GM12872 (cell line): ENCODE measurements at regions not wholly inside any gene's neighbourhood (a gene's known extent, or its start where the extent isn't known, plus 50 kb on each side); places are given as distances from the start of the nearest gene placed in this dataset.

ENCODE experiments used
- TF ChIP-seq, protein P1 (sequence below): IDR thresholded peaks from 3 replicates; pipeline ENCODE4 v1.5.1; 2011; ENCODE audit warnings: low read depth, mild to moderate bottlenecking, low read length, moderate library complexity; ENCODE audit not compliant: insufficient read depth

GRCh38 chr10:21202776-21203462 is 305.8 kb upstream of the NEBL start:
- TF ChIP-seq, protein P1, sequence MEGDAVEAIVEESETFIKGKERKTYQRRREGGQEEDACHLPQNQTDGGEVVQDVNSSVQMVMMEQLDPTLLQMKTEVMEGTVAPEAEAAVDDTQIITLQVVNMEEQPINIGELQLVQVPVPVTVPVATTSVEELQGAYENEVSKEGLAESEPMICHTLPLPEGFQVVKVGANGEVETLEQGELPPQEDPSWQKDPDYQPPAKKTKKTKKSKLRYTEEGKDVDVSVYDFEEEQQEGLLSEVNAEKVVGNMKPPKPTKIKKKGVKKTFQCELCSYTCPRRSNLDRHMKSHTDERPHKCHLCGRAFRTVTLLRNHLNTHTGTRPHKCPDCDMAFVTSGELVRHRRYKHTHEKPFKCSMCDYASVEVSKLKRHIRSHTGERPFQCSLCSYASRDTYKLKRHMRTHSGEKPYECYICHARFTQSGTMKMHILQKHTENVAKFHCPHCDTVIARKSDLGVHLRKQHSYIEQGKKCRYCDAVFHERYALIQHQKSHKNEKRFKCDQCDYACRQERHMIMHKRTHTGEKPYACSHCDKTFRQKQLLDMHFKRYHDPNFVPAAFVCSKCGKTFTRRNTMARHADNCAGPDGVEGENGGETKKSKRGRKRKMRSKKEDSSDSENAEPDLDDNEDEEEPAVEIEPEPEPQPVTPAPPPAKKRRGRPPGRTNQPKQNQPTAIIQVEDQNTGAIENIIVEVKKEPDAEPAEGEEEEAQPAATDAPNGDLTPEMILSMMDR = no peak

DNA sequence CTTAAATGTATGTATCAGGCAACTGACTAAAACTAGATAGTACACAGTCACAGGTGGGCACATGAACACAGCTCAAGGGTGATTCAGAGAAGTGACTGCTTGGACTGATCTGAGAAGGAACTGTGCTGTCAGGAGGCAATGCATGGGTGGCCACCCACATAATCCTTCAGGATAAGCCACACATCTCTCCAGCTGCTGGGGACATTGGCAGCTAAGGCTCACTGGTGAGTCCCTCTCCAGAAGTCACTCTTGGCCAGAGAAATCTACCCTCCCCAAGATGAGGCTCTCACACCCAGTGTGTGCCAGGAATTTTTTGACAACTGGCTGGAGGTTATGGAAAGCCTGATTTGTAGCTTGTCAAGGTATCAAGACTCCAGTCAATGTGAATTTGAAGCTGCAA is 302.4 kb upstream of the NEBL start:
- TF ChIP-seq, protein P1 = no peak

- TF ChIP-seq, protein P1 = no peak
These were observed 300.7 kb upstream of the NEBL start for GRCh38 chr10:21197838-21198237.

DNA sequence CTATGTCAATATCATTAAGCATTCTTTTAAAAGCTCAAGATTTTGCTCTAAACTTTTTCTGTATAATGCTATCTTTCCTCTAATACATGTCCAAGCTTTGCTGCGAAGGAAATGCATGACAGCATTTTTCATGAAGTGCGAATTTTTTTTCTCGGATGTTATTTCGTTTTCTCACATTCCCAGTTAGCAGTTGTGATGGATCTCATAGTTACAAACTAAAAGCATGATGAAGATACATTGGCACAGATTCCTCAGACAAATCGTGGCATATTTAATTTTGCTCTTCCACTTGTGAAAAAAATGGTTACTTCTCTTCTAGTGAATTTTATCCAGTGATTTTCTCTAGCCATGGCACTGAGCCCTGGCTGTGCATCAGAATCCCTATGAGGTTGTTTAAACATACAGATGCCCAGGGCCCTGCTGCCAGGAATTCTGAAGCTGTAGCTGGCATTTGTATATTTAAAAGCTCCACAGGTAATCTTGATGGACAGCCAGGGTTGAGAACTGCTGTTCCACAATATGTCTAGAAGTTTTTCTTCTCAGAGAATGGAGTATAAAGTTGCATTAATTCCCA is 299.8 kb upstream of the NEBL start:
- TF ChIP-seq, protein P1 = no peak

- TF ChIP-seq, protein P1 = no peak
These were observed 298.1 kb upstream of the NEBL start for GRCh38 chr10:21195252-21195651.

DNA sequence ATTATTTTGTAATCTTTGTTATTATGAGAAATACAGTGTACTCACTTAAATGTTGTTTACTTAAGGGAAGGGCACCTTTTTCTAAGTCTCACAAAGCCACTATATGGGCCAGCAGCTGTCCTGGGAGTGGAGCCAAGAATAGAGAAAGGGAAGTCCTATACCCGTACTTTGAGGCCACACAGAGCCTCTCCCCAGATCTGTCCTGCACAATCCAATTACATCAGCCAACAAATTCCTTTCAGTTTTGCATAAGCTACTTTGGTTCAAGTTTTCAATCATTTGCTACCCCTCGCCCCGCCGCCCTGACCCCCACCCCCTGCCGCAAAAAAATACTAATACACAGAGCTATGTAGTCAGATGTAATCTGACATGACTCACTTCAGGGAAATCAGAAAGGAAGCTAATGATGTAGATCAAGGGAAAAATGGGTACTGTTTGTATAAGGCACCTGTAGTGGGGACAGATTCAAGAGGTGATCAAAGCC is 297.4 kb upstream of the NEBL start:
- TF ChIP-seq, protein P1 = no peak

- TF ChIP-seq, protein P1 = no peak
These were observed 296.1 kb upstream of the NEBL start for GRCh38 chr10:21193196-21193595.
